H1 (cell line): ENCODE measurements at regions not wholly inside any gene's neighbourhood (a gene's known extent, or its start where the extent isn't known, plus 50 kb on each side); places are given as distances from the start of the nearest gene placed in this dataset.

Source experiments
- KDM4A ChIP-seq: IDR thresholded peaks from one replicate; pipeline ENCODE4 v1.7.1; 2012; ENCODE audit warnings: low read depth, mild to moderate bottlenecking, moderate library complexity, low read length, inconsistent platforms; ENCODE audit not compliant: severe bottlenecking
- TF ChIP-seq, protein P1 (sequence below), 3 experiments: IDR thresholded peaks; 1 replicate in 2 of 3; 2 replicates in 1 of 3; pipeline versions ENCODE4 v1.5.1 to v1.6.1; 2011; ENCODE audit warnings: low read length in 3 of 3, mild to moderate bottlenecking in 3 of 3, inconsistent platforms in 2 of 3, low read depth in 1 of 3, moderate library complexity in 1 of 3; ENCODE audit not compliant: insufficient read depth in 1 of 3; ENCODE audit errors: control extremely low read depth in 1 of 3

- TF ChIP-seq, protein P1, sequence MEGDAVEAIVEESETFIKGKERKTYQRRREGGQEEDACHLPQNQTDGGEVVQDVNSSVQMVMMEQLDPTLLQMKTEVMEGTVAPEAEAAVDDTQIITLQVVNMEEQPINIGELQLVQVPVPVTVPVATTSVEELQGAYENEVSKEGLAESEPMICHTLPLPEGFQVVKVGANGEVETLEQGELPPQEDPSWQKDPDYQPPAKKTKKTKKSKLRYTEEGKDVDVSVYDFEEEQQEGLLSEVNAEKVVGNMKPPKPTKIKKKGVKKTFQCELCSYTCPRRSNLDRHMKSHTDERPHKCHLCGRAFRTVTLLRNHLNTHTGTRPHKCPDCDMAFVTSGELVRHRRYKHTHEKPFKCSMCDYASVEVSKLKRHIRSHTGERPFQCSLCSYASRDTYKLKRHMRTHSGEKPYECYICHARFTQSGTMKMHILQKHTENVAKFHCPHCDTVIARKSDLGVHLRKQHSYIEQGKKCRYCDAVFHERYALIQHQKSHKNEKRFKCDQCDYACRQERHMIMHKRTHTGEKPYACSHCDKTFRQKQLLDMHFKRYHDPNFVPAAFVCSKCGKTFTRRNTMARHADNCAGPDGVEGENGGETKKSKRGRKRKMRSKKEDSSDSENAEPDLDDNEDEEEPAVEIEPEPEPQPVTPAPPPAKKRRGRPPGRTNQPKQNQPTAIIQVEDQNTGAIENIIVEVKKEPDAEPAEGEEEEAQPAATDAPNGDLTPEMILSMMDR (IDR thresholded peaks at IDR 0.05; ENCODE audit: control extremely low read depth in 1 of 3, insufficient read depth in 1 of 3, low read depth in 1 of 3, low read length in 3 of 3), result no peak
- no peak for TF ChIP-seq KDM4A
Observed at GRCh38 chr2:183812091-183812490, 687.8 kb downstream of the NUP35 start (continued).
